Stomach (tissue), 4 donors: ENCODE measurements at regions not wholly inside any gene's neighbourhood (a gene's known extent, or its start where the extent isn't known, plus 50 kb on each side); places are given as distances from the start of the nearest gene placed in this dataset.

Experiments used
- EP300 ChIP-seq: sonication (generic); formaldehyde crosslinking; IDR thresholded peaks from one replicate; pipeline ENCODE4 v1.6.1; 2017; ENCODE audit warnings: antibody characterized with exemption
- POLR2A ChIP-seq, 4 donors: fragments of 450-650 bp; IDR thresholded peaks; one replicate each; pipeline ENCODE4 v1.6.1; 2016; ENCODE audit warnings: antibody characterized with exemption in 4 of 4, control low read depth in 2 of 4, mild to moderate bottlenecking in 1 of 4, moderate library complexity in 1 of 4
- POLR2AphosphoS5 ChIP-seq, 3 donors: sonication (generic); formaldehyde crosslinking; IDR thresholded peaks; one replicate each; pipeline ENCODE4 v1.6.1; 2016; ENCODE audit warnings: antibody characterized with exemption in 3 of 3
- TF ChIP-seq, protein P1 (sequence below), 7 experiments: fragments of 450-650 bp in 4 of 7; fragments of 200-600 bp in 3 of 7; sonication (generic) in 3 of 7; IDR thresholded peaks; one replicate each; pipeline ENCODE4 v1.5.1; 2016 to 2019; ENCODE audit warnings: antibody characterized with exemption in 7 of 7, control low read depth in 2 of 7, mild to moderate bottlenecking in 1 of 7

DNA sequence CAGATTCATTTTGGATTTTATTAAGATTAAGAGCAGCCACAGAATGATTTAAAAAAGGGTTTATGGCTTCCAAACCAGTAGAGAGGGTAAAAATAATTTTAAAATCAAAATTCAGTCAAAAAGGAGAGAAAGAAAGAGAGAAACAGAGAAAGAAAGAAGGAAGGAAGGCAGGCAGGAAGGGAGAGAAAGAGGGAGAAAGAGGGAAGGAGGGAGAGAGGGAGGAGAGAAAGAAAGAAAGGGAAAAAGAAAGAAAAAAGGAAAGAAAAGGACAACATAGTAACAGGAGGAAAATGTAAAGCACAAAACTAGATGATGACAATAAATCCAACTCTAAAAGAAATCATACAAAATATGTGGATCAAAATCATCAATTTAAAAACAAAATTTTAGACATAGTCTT lies 79.6 kb upstream of the FRG1 start:
- TF ChIP-seq, protein P1, sequence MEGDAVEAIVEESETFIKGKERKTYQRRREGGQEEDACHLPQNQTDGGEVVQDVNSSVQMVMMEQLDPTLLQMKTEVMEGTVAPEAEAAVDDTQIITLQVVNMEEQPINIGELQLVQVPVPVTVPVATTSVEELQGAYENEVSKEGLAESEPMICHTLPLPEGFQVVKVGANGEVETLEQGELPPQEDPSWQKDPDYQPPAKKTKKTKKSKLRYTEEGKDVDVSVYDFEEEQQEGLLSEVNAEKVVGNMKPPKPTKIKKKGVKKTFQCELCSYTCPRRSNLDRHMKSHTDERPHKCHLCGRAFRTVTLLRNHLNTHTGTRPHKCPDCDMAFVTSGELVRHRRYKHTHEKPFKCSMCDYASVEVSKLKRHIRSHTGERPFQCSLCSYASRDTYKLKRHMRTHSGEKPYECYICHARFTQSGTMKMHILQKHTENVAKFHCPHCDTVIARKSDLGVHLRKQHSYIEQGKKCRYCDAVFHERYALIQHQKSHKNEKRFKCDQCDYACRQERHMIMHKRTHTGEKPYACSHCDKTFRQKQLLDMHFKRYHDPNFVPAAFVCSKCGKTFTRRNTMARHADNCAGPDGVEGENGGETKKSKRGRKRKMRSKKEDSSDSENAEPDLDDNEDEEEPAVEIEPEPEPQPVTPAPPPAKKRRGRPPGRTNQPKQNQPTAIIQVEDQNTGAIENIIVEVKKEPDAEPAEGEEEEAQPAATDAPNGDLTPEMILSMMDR (IDR thresholded peaks at IDR 0.05): no peak
- TF ChIP-seq EP300 (no peak), POLR2A (IDR thresholded peaks at IDR 0.05) (no peak), POLR2AphosphoS5 (IDR thresholded peaks at IDR 0.05) (no peak)
